ENCODE measurements at regions not wholly inside any gene's neighbourhood (a gene's known extent, or its start where the extent isn't known, plus 50 kb on each side); places are given as distances from the start of the nearest gene placed in this dataset.

DNA sequence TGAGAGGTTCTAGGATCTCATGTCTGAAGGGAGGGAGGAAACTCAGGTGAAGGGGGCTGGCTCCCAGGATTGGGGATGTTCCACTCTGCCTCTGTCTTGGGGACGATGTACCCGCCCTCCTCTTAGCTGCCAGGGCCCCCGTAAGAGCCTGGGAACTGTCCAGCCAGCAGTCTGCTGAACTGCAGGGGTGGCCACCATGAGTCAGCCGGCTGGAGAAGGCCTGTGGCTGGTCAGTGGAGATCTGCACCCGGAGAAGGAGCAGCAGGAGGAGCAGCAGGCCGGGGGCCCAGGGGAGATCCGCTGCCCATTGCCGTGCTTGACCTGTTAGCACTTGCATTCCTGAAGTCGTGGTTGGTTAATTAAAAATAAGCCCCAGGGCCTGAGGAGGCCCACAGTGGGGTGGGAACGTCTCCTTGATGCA lies 180.3 kb downstream of the TFCP2L1 start:
- no peaks in the 10 kb centered on the region for H3K9me3 Mint-ChIP-seq
- H3K4me3 Mint-ChIP-seq = no peak overlapping the region
- TF ChIP-seq, protein P1, sequence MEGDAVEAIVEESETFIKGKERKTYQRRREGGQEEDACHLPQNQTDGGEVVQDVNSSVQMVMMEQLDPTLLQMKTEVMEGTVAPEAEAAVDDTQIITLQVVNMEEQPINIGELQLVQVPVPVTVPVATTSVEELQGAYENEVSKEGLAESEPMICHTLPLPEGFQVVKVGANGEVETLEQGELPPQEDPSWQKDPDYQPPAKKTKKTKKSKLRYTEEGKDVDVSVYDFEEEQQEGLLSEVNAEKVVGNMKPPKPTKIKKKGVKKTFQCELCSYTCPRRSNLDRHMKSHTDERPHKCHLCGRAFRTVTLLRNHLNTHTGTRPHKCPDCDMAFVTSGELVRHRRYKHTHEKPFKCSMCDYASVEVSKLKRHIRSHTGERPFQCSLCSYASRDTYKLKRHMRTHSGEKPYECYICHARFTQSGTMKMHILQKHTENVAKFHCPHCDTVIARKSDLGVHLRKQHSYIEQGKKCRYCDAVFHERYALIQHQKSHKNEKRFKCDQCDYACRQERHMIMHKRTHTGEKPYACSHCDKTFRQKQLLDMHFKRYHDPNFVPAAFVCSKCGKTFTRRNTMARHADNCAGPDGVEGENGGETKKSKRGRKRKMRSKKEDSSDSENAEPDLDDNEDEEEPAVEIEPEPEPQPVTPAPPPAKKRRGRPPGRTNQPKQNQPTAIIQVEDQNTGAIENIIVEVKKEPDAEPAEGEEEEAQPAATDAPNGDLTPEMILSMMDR (IDR thresholded peaks at IDR 0.05; ENCODE audit: unreplicated experiment in 3 of 3) = no peak
- no peaks in the 10 kb centered on the region for H3K36me3 Mint-ChIP-seq (ENCODE audit: low read depth)
- H3K27ac Mint-ChIP-seq = peak overlapping the region in 1 of 3 experiments; percentile 90
- peaks cover 36% of the 10 kb centered on the region for H3K27me3 Mint-ChIP-seq (ENCODE audit: low read depth)
- H3K4me1 Mint-ChIP-seq = peaks cover 8% of the 10 kb centered on the region

DNA sequence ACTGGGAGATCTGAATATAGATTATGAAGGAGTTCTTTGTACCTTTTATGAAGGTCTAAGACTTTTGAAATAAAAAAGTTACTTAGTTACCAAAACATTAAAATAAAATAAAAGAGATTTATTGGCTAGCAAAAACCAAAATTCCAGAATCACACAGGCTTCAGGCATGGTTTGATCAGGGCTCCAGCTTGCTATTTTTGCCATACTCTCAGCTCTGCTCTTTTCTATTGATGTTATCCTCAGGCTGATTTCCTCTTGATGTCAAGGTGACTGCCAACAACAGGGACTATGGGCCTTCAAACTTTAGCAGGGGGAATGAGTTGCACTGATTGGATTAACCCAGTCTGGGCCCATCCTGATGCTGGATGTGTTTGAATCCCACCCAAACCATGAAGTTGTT lies 174.1 kb downstream of the TFCP2L1 start:
- Mint-ChIP-seq H3K4me1 (no peaks in the 10 kb centered on the region), H3K27me3 (ENCODE audit: low read depth) (peaks cover 12% of the 10 kb centered on the region), H3K27ac (no peak overlapping the region), H3K4me3 (no peak overlapping the region), H3K9me3 (peaks cover 4% of the 10 kb centered on the region), H3K36me3 (ENCODE audit: low read depth) (no peaks in the 10 kb centered on the region)
- TF ChIP-seq, protein P1 (IDR thresholded peaks at IDR 0.05; ENCODE audit: unreplicated experiment in 3 of 3) = no peak

DNA sequence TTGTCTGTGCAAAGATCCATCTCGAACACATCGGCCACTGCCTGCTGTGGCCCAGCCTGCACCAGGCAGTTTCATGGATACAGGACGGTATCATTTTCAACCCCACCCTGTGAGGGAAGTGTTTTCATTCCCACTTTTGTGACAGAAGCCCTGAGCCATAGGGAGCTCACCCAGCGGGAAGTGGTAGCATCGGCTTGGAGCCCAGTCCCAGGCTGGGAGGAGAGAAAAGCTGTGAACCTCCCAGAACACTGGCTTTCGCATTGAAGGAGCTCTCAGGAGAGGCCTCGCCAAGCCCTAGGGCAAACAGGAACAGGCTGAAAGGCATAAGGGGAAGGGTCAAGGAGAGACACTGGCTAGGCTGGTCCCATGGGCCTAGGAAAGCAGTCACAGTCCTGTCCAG lies 166.1 kb downstream of the TFCP2L1 start:
- Mint-ChIP-seq H3K4me1 (no peaks in the 10 kb centered on the region), H3K36me3 (ENCODE audit: low read depth) (no peaks in the 10 kb centered on the region), H3K9me3 (no peaks in the 10 kb centered on the region), H3K27me3 (ENCODE audit: low read depth) (peaks cover 20% of the 10 kb centered on the region), H3K4me3 (no peak overlapping the region), H3K27ac (no peak overlapping the region)
- TF ChIP-seq, protein P1 (IDR thresholded peaks at IDR 0.05; ENCODE audit: unreplicated experiment in 3 of 3) = no peak

DNA sequence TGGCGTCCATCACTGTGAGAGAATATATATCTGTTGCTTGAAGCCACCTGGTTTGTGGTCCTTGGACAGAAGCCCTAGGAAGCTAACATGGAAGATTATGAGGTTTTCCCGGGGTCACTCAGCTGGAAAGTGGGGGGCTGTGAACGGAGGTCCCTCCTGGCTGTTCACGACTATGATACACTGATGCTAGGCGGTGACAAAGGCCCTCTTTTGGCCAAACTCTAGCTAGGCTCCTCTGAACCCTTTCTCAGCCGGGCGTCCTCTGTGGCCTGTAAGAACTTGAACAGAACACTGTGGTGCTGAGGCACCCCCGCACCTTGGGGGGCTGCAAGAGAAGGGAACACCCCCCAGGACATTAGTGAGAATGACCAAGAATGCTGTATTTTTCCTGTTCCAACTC lies 164.6 kb downstream of the TFCP2L1 start:
- Mint-ChIP-seq H3K4me3 (no peak overlapping the region), H3K36me3 (ENCODE audit: low read depth) (no peaks in the 10 kb centered on the region), H3K27me3 (ENCODE audit: low read depth) (peaks cover 26% of the 10 kb centered on the region), H3K4me1 (no peaks in the 10 kb centered on the region), H3K9me3 (no peaks in the 10 kb centered on the region), H3K27ac (no peak overlapping the region)
- TF ChIP-seq, protein P1 (IDR thresholded peaks at IDR 0.05; ENCODE audit: unreplicated experiment in 3 of 3) = no peak

DNA sequence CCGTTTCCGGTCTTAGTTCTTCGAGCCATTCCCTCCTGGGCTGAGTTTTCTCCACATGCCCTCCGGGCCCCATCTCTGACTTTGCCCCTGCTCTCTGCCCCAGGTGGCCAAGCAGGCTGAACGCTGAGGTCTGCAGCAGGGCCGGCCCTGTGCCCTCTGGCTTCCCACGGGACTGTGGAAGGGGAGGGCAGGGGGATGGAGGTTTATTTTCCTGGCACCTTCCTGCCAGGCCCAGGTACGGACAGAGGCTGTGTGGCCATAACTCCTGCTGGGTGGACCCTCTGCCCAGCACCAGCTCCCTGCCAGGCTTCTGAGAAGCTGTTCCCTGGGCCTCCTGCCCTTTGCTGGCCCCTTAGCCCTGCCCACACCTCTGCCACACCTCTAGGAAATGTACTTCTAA lies 164.0 kb downstream of the TFCP2L1 start:
- Mint-ChIP-seq H3K4me1 (no peaks in the 10 kb centered on the region), H3K4me3 (no peak overlapping the region), H3K9me3 (no peaks in the 10 kb centered on the region)

DNA sequence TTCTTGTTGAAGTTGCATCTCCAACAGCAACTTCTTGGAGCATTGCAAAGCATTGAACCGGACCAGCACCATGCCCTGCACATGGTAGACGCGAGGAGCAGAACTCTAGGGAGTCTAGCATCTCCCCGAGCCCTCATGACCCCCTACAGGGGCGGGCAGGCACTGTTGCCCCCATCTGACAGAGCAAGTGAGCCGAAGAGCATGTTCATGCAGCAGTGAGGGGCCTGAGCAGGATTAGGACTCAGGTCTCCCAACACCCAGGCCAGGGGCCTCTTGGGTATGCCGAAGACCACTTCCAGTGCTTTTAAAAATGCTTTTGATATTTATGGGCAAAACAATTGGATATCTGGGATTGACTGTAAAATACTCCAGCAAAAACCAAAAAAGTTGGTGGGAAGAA lies 163.3 kb downstream of the TFCP2L1 start:
- H3K4me1 Mint-ChIP-seq = no peaks in the 10 kb centered on the region
- H3K4me3 Mint-ChIP-seq = no peak overlapping the region
- H3K36me3 Mint-ChIP-seq (ENCODE audit: low read depth) = no peaks in the 10 kb centered on the region
- peaks cover 26% of the 10 kb centered on the region for H3K27me3 Mint-ChIP-seq (ENCODE audit: low read depth)
- TF ChIP-seq, protein P1 (IDR thresholded peaks at IDR 0.05; ENCODE audit: unreplicated experiment in 3 of 3) = no peak
- no peak overlapping the region for H3K27ac Mint-ChIP-seq
- H3K9me3 Mint-ChIP-seq = no peaks in the 10 kb centered on the region

More for the DNA sequence above, 164.0 kb downstream of the TFCP2L1 start:
- TF ChIP-seq, protein P1 (IDR thresholded peaks at IDR 0.05; ENCODE audit: unreplicated experiment in 3 of 3) = no peak
- Mint-ChIP-seq H3K27ac (no peak overlapping the region), H3K27me3 (ENCODE audit: low read depth) (peaks cover 26% of the 10 kb centered on the region), H3K36me3 (ENCODE audit: low read depth) (no peaks in the 10 kb centered on the region)

Measured in nephron (organoid).